Gastroesophageal sphincter (tissue), 4 donors: ENCODE measurements at regions not wholly inside any gene's neighbourhood (a gene's known extent, or its start where the extent isn't known, plus 50 kb on each side); places are given as distances from the start of the nearest gene placed in this dataset.

Source experiments
- ATAC-seq: fragments of 150-250 bp; one replicate; pipeline ENCODE4 v1.9.1; 2016; ENCODE audit warnings: mild to moderate bottlenecking, moderate library complexity
- H3K27ac ChIP-seq, 4 donors: fragments of 200-600 bp; sonication (generic) in 3 of 4; 1 replicate in 3 of 4; 2 replicates in 1 of 4; pipeline ENCODE4 v1.5.1; 2016 to 2019
- H3K27me3 ChIP-seq: fragments of 200-600 bp; sonication (generic); one replicate; pipeline ENCODE4 v1.5.1; 2019
- H3K36me3 ChIP-seq, 2 donors: fragments of 200-600 bp; sonication (generic); one replicate each; pipeline ENCODE4 v1.5.1; 2019; ENCODE audit warnings: control low read depth in 1 of 2
- H3K4me1 ChIP-seq, 3 donors: fragments of 200-600 bp; sonication (generic); 1 replicate in 2 of 3; 2 replicates in 1 of 3; pipeline ENCODE4 v1.5.1; 2016 to 2019; ENCODE audit warnings: control low read depth in 2 of 3
- H3K4me3 ChIP-seq, 2 donors: fragments of 200-600 bp; sonication (generic); one replicate each; pipeline ENCODE4 v1.5.1; 2019; ENCODE audit warnings: mild to moderate bottlenecking in 1 of 2, moderate library complexity in 1 of 2
- H3K9me3 ChIP-seq, 3 donors: fragments of 200-600 bp; sonication (generic); one replicate each; pipeline ENCODE4 v1.5.1; 2017 to 2019; ENCODE audit warnings: control low read depth in 2 of 3
- CTCF ChIP-seq, 4 experiments: fragments of 200-600 bp in 2 of 4; fragments of 450-650 bp in 2 of 4; sonication (generic) in 1 of 4; IDR thresholded peaks; one replicate each; pipeline ENCODE4 v1.5.1; 2017 to 2019; ENCODE audit warnings: antibody characterized with exemption in 4 of 4, mild to moderate bottlenecking in 2 of 4, moderate library complexity in 2 of 4
- EP300 ChIP-seq: sonication (generic); formaldehyde crosslinking; IDR thresholded peaks from one replicate; pipeline ENCODE4 v1.6.1; 2017; ENCODE audit warnings: antibody characterized with exemption, mild to moderate bottlenecking
- POLR2A ChIP-seq, 2 donors: fragments of 450-650 bp; IDR thresholded peaks; one replicate each; pipeline ENCODE4 v1.6.1; 2017; ENCODE audit warnings: antibody characterized with exemption in 2 of 2, mild to moderate bottlenecking in 2 of 2, moderate library complexity in 1 of 2
- POLR2AphosphoS5 ChIP-seq: sonication (generic); formaldehyde crosslinking; IDR thresholded peaks from one replicate; pipeline ENCODE4 v1.6.1; 2017; ENCODE audit warnings: antibody characterized with exemption
- WGBS, 2 donors: methylation state at CpG; one replicate each; pipeline ENCODE4 v1.1.5; 2018; ENCODE audit warnings: low coverage in 1 of 2; 5-methylcytosine and 5-hydroxymethylcytosine counted together

- 62 to 85% methylated on average over 2 to 3 of the region's 3 CpGs for WGBS, 2 donors
- Histone ChIP-seq H3K36me3 (no peaks in the 10 kb centered on the region), H3K4me3 (no peak overlapping the region), H3K27me3 (no peaks in the 10 kb centered on the region), H3K9me3 (no peaks in the 10 kb centered on the region), H3K27ac (no peak overlapping the region), H3K4me1 (no peaks in the 10 kb centered on the region)
- ATAC-seq: no peak
- TF ChIP-seq CTCF (IDR thresholded peaks at IDR 0.05) (no peak), POLR2AphosphoS5 (no peak), EP300 (no peak), POLR2A (IDR thresholded peaks at IDR 0.05) (no peak)
Measured at GRCh38 chr15:59834528-59834927, 145.4 kb upstream of the BNIP2 start.

GRCh38 chr15:59833366-59833765 lies 144.2 kb upstream of the BNIP2 start:
- H3K4me3 ChIP-seq: no peak overlapping the region
- no peaks in the 10 kb centered on the region for H3K4me1 ChIP-seq
- no peak for TF ChIP-seq POLR2AphosphoS5
- no peak for TF ChIP-seq CTCF (IDR thresholded peaks at IDR 0.05)
- no peak for TF ChIP-seq POLR2A (IDR thresholded peaks at IDR 0.05)
- TF ChIP-seq EP300: no peak
- no peak overlapping the region for H3K27ac ChIP-seq
- H3K27me3 ChIP-seq: peaks cover 7% of the 10 kb centered on the region
- no peaks in the 10 kb centered on the region for H3K9me3 ChIP-seq
- 60 to 71% methylated on average over 1 to 3 of the region's 3 CpGs for WGBS, 2 donors
- no peaks in the 10 kb centered on the region for H3K36me3 ChIP-seq
- ATAC-seq: no peak

GRCh38 chr15:59830873-59831272 lies 141.8 kb upstream of the BNIP2 start:
- Histone ChIP-seq H3K27me3 (peaks cover 7% of the 10 kb centered on the region), H3K9me3 (no peaks in the 10 kb centered on the region), H3K4me1 (no peaks in the 10 kb centered on the region), H3K27ac (no peak overlapping the region), H3K36me3 (no peaks in the 10 kb centered on the region), H3K4me3 (no peak overlapping the region)
- ATAC-seq: no peak
- WGBS, 2 donors: 100% methylated on average over 1 to 4 of the region's 5 CpGs
- TF ChIP-seq EP300 (no peak), POLR2AphosphoS5 (no peak), POLR2A (IDR thresholded peaks at IDR 0.05) (no peak), CTCF (IDR thresholded peaks at IDR 0.05) (no peak)

GRCh38 chr15:59830098-59830497 lies 141.0 kb upstream of the BNIP2 start:
- TF ChIP-seq POLR2A (IDR thresholded peaks at IDR 0.05) (no peak), EP300 (no peak), CTCF (IDR thresholded peaks at IDR 0.05) (no peak), POLR2AphosphoS5 (no peak)
- H3K4me3 ChIP-seq: no peak overlapping the region
- WGBS, 2 donors: 67 to 100% methylated on average over 1 of the region's 2 CpGs

GRCh38 chr15:59828861-59829260 lies 139.7 kb upstream of the BNIP2 start:
- no peaks in the 10 kb centered on the region for H3K4me1 ChIP-seq
- WGBS, 2 donors: 75 to 89% methylated on average over 7 to 8 of the region's 15 CpGs
- H3K9me3 ChIP-seq: no peaks in the 10 kb centered on the region
- H3K36me3 ChIP-seq: no peaks in the 10 kb centered on the region
- H3K4me3 ChIP-seq: no peak overlapping the region
- no peak overlapping the region for H3K27ac ChIP-seq
- H3K27me3 ChIP-seq: peaks cover 7% of the 10 kb centered on the region
- TF ChIP-seq POLR2AphosphoS5: no peak
- TF ChIP-seq POLR2A (IDR thresholded peaks at IDR 0.05): no peak
- no peak for TF ChIP-seq CTCF (IDR thresholded peaks at IDR 0.05)
- no peak for TF ChIP-seq EP300
- no peak for ATAC-seq

More at GRCh38 chr15:59830098-59830497, 141.0 kb upstream of the BNIP2 start:
- H3K4me1 ChIP-seq: no peaks in the 10 kb centered on the region
- H3K9me3 ChIP-seq: no peaks in the 10 kb centered on the region
- no peaks in the 10 kb centered on the region for H3K36me3 ChIP-seq
- H3K27ac ChIP-seq: no peak overlapping the region
- peaks cover 7% of the 10 kb centered on the region for H3K27me3 ChIP-seq
- no peak for ATAC-seq
